Progenitor cell of endocrine pancreas (in vitro differentiated cells): ENCODE measurements at regions not wholly inside any gene's neighbourhood (a gene's known extent, or its start where the extent isn't known, plus 50 kb on each side); places are given as distances from the start of the nearest gene placed in this dataset.
"Not testable (repeated sequence)": the region's sequence is repeated elsewhere in the genome, so short reads cannot be mapped to it uniquely, and the experiment has no call there.

Experiments used
- DNase-seq: peaks from one replicate; pipeline ENCODE4 v3.0.0; 2021; ENCODE audit warnings: low spot score; ENCODE audit not compliant: unreplicated experiment
- H3K27ac Mint-ChIP-seq: 2 replicates; pipeline ENCODE4 v1.8.0; 2021; ENCODE audit warnings: mild to moderate bottlenecking, moderate library complexity, mixed read lengths
- H3K27me3 Mint-ChIP-seq: 2 replicates; pipeline ENCODE4 v1.8.0; 2021; ENCODE audit warnings: mixed read lengths
- H3K36me3 Mint-ChIP-seq: 2 replicates; pipeline ENCODE4 v1.8.0; 2022; ENCODE audit warnings: mixed read lengths; ENCODE audit not compliant: insufficient read depth
- H3K4me1 Mint-ChIP-seq: 2 replicates; pipeline ENCODE4 v1.8.0; 2021; ENCODE audit warnings: low read depth, mixed read lengths
- H3K4me3 Mint-ChIP-seq: 2 replicates; pipeline ENCODE4 v1.8.0; 2021; ENCODE audit warnings: low read depth, mild to moderate bottlenecking, moderate library complexity, mixed read lengths
- H3K9me3 Mint-ChIP-seq: 2 replicates; pipeline ENCODE4 v1.8.0; 2021; ENCODE audit warnings: low read depth, mixed read lengths
- TF ChIP-seq, protein P1 (sequence below): fragments of 200-600 bp; sonication (generic); IDR thresholded peaks from one replicate; pipeline ENCODE4 v1.5.0; 2021; ENCODE audit warnings: antibody characterized with exemption, mild to moderate bottlenecking; ENCODE audit not compliant: unreplicated experiment

DNA sequence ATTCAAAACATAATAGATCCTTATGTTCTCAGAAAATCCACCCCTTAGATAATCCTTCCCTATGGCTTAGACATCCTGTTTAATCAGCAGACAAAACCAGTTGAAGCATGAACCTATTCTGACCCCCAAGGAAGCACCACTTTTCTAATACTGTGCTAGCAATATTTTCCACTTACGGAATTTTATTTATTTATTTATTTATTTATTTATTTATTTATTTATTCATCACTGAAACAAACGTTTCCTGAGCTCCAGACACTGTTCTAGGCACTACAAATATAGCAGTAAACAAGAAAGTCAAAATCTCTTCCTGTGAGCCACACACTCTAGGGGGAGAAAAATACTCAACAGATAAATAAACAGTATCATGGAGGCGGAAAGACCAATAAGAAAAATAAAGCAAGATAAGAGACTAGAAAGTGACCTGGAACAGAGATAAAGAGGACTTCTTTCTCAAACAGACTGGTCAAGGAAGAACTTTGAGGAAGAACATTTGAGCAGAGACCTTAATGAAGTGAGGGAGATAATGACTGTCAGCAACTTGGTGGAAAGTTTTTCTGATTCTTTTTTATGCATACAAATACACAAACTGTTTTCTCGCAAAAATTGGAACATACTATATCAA, 145.5 kb upstream of the POGK start:
- H3K4me3 Mint-ChIP-seq, result no peak overlapping the region
- no peak for DNase-seq
- H3K9me3 Mint-ChIP-seq, result no peaks in the 10 kb centered on the region
- H3K27me3 Mint-ChIP-seq, result no peaks in the 10 kb centered on the region
- no peaks in the 10 kb centered on the region for H3K4me1 Mint-ChIP-seq
- TF ChIP-seq, protein P1, sequence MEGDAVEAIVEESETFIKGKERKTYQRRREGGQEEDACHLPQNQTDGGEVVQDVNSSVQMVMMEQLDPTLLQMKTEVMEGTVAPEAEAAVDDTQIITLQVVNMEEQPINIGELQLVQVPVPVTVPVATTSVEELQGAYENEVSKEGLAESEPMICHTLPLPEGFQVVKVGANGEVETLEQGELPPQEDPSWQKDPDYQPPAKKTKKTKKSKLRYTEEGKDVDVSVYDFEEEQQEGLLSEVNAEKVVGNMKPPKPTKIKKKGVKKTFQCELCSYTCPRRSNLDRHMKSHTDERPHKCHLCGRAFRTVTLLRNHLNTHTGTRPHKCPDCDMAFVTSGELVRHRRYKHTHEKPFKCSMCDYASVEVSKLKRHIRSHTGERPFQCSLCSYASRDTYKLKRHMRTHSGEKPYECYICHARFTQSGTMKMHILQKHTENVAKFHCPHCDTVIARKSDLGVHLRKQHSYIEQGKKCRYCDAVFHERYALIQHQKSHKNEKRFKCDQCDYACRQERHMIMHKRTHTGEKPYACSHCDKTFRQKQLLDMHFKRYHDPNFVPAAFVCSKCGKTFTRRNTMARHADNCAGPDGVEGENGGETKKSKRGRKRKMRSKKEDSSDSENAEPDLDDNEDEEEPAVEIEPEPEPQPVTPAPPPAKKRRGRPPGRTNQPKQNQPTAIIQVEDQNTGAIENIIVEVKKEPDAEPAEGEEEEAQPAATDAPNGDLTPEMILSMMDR, result no peak
- H3K36me3 Mint-ChIP-seq, result no peaks in the 10 kb centered on the region
- H3K27ac Mint-ChIP-seq, result no peak overlapping the region

DNA sequence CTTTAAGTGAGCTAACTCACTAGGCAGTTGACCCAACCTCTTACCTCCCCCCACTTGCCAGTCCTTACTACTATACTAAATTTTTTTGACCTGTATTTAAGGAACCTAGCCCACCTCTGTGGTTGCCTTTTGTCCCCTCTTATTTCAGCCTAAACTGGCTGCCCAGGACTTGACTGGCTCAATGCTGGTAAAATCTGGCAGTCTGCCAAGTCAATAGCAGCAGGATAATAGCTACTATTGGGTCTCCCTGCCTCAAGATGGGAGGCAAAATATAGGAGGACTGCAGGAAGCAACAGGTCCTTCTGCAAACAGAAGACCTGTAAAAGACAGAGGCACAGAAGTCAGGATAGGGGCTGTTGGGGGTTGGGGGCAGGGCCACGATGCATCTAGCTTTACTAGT, 144.2 kb upstream of the POGK start:
- H3K27ac Mint-ChIP-seq, result no peak overlapping the region
- H3K4me1 Mint-ChIP-seq, result no peaks in the 10 kb centered on the region
- H3K9me3 Mint-ChIP-seq, result no peaks in the 10 kb centered on the region
- TF ChIP-seq, protein P1, result no peak
- no peaks in the 10 kb centered on the region for H3K27me3 Mint-ChIP-seq
- H3K36me3 Mint-ChIP-seq, result no peaks in the 10 kb centered on the region
- no peak overlapping the region for H3K4me3 Mint-ChIP-seq
- DNase-seq, result no peak

DNA sequence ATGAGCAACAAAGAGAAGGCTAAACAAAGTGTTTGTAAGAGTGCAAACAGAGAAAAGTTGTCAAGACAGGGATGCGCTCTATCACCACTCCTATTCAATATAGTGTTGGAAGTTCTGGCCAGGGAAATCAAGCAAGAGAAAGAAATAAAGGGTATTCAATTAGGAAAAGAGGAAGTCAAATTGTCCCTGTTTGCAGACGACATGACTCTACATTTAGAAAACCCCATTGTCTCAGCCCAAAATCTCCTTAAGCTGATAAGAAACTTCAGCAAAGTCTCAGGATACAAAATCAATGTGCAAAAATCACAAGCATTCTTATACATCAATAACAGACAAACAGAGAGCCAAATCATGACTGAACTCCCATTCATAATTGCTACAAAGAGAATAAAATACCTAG, 143.4 kb upstream of the POGK start:
- not testable (repeated sequence) for H3K4me3 Mint-ChIP-seq, H3K27ac Mint-ChIP-seq, H3K4me1 Mint-ChIP-seq, H3K36me3 Mint-ChIP-seq, H3K27me3 Mint-ChIP-seq, DNase-seq, H3K9me3 Mint-ChIP-seq

DNA sequence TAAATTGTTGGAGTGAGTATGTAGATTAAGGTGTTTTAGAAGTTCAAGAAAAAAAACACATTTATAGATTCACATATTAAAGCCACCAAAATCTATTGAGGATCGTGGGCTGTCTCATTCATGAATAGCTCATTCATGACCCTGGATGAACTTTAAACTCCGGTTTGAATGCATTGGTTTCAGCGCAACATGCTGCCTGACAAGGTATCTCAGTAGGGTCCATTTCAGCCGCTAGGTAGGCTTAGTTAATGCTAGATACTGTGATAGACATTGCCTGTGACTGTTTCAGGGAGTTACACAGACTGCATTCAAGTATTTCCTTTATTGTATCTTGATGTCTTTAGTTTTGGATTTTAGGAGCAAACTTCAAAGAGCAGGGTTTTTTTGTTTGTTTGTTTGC, 140.5 kb upstream of the POGK start:
- H3K4me3 Mint-ChIP-seq, result no peak overlapping the region
- TF ChIP-seq, protein P1, result no peak
- no peak overlapping the region for H3K27ac Mint-ChIP-seq
- no peaks in the 10 kb centered on the region for H3K9me3 Mint-ChIP-seq
- no peak for DNase-seq
- H3K27me3 Mint-ChIP-seq, result no peaks in the 10 kb centered on the region
- no peaks in the 10 kb centered on the region for H3K36me3 Mint-ChIP-seq
- H3K4me1 Mint-ChIP-seq, result peaks cover 12% of the 10 kb centered on the region

DNA sequence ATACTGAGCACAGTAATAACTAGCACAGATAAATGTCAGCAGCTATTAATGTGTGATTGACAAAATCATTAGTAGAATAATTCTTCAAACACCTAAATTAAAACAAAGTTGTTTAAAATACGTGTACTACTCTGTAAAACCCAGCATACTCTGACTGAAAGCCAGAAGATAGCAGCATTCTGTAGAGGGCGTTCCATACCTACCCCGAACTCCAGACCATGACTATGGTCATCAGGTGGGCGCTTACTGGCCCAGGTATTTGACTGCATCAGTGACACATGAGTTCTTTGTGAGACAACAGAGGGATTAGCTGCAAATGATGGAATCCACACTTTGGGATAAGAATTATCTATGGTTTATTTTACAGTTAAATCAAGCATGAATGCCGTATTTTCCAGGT, 139.7 kb upstream of the POGK start:
- H3K27me3 Mint-ChIP-seq, result no peaks in the 10 kb centered on the region
- TF ChIP-seq, protein P1, result no peak
- DNase-seq, result no peak
- no peak overlapping the region for H3K27ac Mint-ChIP-seq
- H3K4me3 Mint-ChIP-seq, result no peak overlapping the region
- no peaks in the 10 kb centered on the region for H3K9me3 Mint-ChIP-seq
- no peaks in the 10 kb centered on the region for H3K36me3 Mint-ChIP-seq
- peaks cover 17% of the 10 kb centered on the region for H3K4me1 Mint-ChIP-seq

DNA sequence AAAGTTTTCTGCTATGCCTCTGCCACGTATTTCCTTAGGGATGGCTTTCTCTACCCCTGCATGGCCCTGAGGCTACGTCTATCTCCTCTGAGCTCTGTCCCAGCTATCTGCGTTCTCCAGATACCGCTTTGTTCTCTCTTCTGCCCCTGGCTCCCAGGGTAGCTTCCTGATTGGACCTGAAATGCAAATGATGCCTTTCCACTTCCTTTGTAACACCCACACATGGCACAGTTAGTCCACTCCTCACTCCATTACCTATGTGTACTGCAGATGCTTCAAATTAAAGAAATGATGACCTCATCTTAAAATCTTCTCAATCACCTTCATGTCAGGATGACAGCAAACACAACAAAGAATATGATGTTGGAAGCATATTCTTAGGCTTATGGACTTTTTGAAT, 138.6 kb upstream of the POGK start:
- Mint-ChIP-seq H3K9me3 (no peaks in the 10 kb centered on the region), H3K36me3 (no peaks in the 10 kb centered on the region), H3K4me3 (no peak overlapping the region), H3K27ac (no peak overlapping the region), H3K4me1 (peaks cover 25% of the 10 kb centered on the region), H3K27me3 (no peaks in the 10 kb centered on the region)
- no peak for DNase-seq
- TF ChIP-seq, protein P1, result no peak
